ENCODE measurements at regions not wholly inside any gene's neighbourhood (a gene's known extent, or its start where the extent isn't known, plus 50 kb on each side); places are given as distances from the start of the nearest gene placed in this dataset.
"Not testable (repeated sequence)": the region's sequence is repeated elsewhere in the genome, so short reads cannot be mapped to it uniquely, and the experiment has no call there.

GRCh38 chr9:31759703-31760102 is 624.7 kb upstream of the ACO1 start:
- H3K27ac Mint-ChIP-seq = no peak overlapping the region
- H3K4me3 Mint-ChIP-seq = no peak overlapping the region
- no peaks in the 10 kb centered on the region for H3K36me3 Mint-ChIP-seq (ENCODE audit: low read depth)
- peaks cover 6% of the 10 kb centered on the region for H3K4me1 Mint-ChIP-seq (ENCODE audit: low read depth)
- no peaks in the 10 kb centered on the region for H3K27me3 Mint-ChIP-seq
- no peak for DNase-seq
- H3K9me3 Mint-ChIP-seq = no peaks in the 10 kb centered on the region

GRCh38 chr9:31774021-31774420 is 610.4 kb upstream of the ACO1 start:
- not testable (repeated sequence) for H3K4me1 Mint-ChIP-seq (ENCODE audit: low read depth)

DNA sequence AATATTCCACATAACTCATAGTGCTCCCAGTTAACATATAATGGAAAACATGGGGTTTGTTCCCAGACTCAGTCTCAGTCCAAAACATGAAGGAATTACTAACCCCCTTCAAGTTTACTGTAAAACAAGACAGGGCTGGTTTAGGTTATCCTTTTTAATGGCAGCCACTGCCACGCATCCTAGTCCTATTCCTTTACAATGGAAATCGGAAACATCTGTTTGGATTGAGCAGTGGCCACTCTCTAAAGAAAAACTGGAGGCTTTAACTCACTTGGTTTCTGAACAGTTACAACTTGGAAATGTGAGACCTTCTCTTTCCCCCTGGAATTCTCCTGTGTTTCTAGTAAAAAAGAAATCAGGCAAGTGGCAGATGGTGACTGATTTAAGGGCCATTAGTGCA is 609.9 kb upstream of the ACO1 start:
- no peak overlapping the region for H3K27ac Mint-ChIP-seq
- no peak for DNase-seq
- H3K27me3 Mint-ChIP-seq = no peaks in the 10 kb centered on the region
- peaks cover 38% of the 10 kb centered on the region for H3K9me3 Mint-ChIP-seq
- H3K4me1 Mint-ChIP-seq (ENCODE audit: low read depth) = no peaks in the 10 kb centered on the region
- no peak overlapping the region for H3K4me3 Mint-ChIP-seq
- H3K36me3 Mint-ChIP-seq (ENCODE audit: low read depth) = no peaks in the 10 kb centered on the region

More at GRCh38 chr9:31774021-31774420, 610.4 kb upstream of the ACO1 start:
- H3K9me3 Mint-ChIP-seq = peaks cover 34% of the 10 kb centered on the region
- not testable (repeated sequence) for H3K36me3 Mint-ChIP-seq (ENCODE audit: low read depth); H3K4me3 Mint-ChIP-seq; H3K27me3 Mint-ChIP-seq; H3K27ac Mint-ChIP-seq; DNase-seq

GRCh38 chr9:31776471-31776870 is 608.0 kb upstream of the ACO1 start:
- no peak overlapping the region for H3K27ac Mint-ChIP-seq
- no peak overlapping the region for H3K4me3 Mint-ChIP-seq
- H3K4me1 Mint-ChIP-seq (ENCODE audit: low read depth) = no peaks in the 10 kb centered on the region
- peaks cover 5% of the 10 kb centered on the region for H3K36me3 Mint-ChIP-seq (ENCODE audit: low read depth)
- no peak for DNase-seq
- H3K27me3 Mint-ChIP-seq = no peaks in the 10 kb centered on the region
- peaks cover 43% of the 10 kb centered on the region for H3K9me3 Mint-ChIP-seq

DNA sequence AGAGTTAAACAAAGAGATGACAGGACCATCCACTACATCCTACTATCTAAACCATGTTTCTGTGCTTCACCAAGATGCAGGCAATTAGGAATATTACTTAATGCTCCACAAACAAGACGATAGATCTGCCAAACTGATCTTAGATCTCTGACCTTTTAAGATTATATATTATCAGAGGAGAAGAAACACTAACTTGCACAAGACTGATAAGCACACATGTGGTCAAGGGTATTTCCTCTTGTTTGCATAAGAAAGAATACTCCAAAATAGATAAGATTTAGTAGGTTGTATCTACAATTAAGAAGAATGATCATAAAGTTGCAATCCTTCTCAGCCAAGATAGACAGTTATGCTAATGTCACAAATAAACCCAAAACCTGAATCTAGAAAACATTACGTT is 601.0 kb upstream of the ACO1 start:
- Mint-ChIP-seq H3K27me3 (no peaks in the 10 kb centered on the region), H3K4me1 (ENCODE audit: low read depth) (peaks cover 10% of the 10 kb centered on the region), H3K9me3 (peaks cover 34% of the 10 kb centered on the region), H3K36me3 (ENCODE audit: low read depth) (peaks cover 7% of the 10 kb centered on the region), H3K4me3 (no peak overlapping the region), H3K27ac (no peak overlapping the region)
- no peak for DNase-seq

GRCh38 chr9:31790720-31791119 is 593.7 kb upstream of the ACO1 start:
- no peak for DNase-seq
- Mint-ChIP-seq H3K36me3 (ENCODE audit: low read depth) (no peaks in the 10 kb centered on the region), H3K27me3 (no peaks in the 10 kb centered on the region), H3K27ac (no peak overlapping the region), H3K4me1 (ENCODE audit: low read depth) (peaks cover 1% of the 10 kb centered on the region), H3K4me3 (no peak overlapping the region), H3K9me3 (peaks cover 2% of the 10 kb centered on the region)

GRCh38 chr9:31799953-31800609 is 584.4 kb upstream of the ACO1 start:
- Mint-ChIP-seq H3K4me1 (ENCODE audit: low read depth) (peaks cover 18% of the 10 kb centered on the region), H3K4me3 (no peak overlapping the region)

DNA sequence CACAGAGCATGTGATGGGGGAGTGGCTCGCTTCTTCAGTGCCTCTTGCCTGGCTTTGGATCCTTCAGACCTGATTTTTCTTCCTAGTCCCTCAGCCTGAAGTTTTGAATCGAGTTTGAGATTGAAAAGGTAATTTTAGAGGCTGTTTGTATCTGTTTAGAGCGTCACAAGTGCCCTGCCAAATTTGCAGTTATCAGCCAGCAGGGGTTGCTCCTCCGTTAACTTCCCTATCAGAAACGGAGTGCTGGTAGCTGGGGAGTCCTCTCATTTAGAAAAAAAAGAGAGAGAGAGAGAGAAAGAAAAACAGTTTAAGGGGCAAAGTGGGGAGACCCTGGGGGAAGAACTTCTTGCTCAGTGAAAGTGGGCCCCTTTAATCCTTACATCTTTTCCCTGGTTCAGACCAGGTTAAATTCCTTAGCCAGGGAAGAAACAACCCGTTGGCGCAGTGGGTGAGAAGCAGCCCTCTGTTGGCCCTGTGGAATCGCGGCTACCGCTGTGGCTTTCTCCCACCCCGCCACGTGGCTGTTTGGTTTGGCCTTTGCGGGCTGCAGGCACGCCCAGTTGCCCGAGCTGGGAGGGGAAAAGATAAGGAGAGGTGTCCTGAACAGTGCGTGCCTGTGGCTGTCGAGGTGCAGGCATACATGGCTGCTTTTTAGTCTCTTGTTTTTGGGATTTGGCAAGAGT is 576.7 kb upstream of the ACO1 start:
- no peak for DNase-seq
- Mint-ChIP-seq H3K27me3 (peaks cover 30% of the 10 kb centered on the region), H3K4me1 (ENCODE audit: low read depth) (no peaks in the 10 kb centered on the region), H3K27ac (no peak overlapping the region), H3K4me3 (no peak overlapping the region), H3K36me3 (ENCODE audit: low read depth) (no peaks in the 10 kb centered on the region), H3K9me3 (no peaks in the 10 kb centered on the region)

More at GRCh38 chr9:31799953-31800609, 584.4 kb upstream of the ACO1 start:
- Mint-ChIP-seq H3K27me3 (no peaks in the 10 kb centered on the region), H3K27ac (no peak overlapping the region), H3K36me3 (ENCODE audit: low read depth) (no peaks in the 10 kb centered on the region), H3K9me3 (no peaks in the 10 kb centered on the region)
- DNase-seq = no peak

DNA sequence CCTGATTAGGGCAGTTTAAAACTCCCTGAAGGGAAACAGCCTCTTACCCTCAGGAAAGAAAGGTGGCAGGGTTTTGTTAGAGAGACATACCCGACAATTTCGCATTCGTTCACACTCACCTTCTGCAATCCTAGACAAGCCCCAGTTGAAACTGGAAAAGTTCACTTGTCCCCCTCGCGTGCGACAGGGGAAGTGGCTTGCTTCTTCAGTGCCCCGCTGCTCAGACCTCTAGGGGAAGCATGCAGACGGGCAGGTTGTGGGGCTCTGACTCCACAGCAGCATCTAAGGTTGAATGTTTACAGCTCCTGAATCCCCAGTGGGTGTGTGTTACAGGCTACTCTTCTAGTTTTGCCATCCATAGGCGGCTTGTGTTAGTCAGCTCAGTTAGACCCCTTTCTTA is 575.7 kb upstream of the ACO1 start:
- DNase-seq = no peak
- H3K27ac Mint-ChIP-seq = no peak overlapping the region
- no peak overlapping the region for H3K4me3 Mint-ChIP-seq
- no peaks in the 10 kb centered on the region for H3K9me3 Mint-ChIP-seq
- peaks cover 30% of the 10 kb centered on the region for H3K27me3 Mint-ChIP-seq
- H3K4me1 Mint-ChIP-seq (ENCODE audit: low read depth) = no peaks in the 10 kb centered on the region
- no peaks in the 10 kb centered on the region for H3K36me3 Mint-ChIP-seq (ENCODE audit: low read depth)

DNA sequence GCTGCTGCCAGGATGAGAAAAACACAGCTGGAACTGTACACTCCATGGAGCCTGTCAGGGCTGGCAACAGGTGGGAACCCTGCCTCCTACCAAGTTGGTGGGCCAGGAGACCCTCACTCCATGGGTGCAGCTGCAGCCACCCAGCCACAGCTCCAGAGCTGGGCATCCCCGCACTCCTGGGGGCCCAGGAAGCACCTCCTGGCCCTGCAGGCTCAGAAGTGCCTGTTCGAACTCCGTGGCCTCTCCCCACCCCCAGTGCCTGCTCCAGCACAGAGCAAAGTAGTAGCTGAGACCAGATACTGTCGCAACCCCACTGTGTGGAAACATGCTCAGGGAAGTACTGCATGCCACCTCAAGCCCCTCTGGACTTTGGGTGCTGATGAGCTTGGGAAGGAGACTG is 564.0 kb upstream of the ACO1 start:
- H3K4me3 Mint-ChIP-seq = no peak overlapping the region
- H3K36me3 Mint-ChIP-seq (ENCODE audit: low read depth) = no peaks in the 10 kb centered on the region
- DNase-seq = no peak
- H3K27ac Mint-ChIP-seq = no peak overlapping the region
- peaks cover 8% of the 10 kb centered on the region for H3K27me3 Mint-ChIP-seq
- no peaks in the 10 kb centered on the region for H3K4me1 Mint-ChIP-seq (ENCODE audit: low read depth)
- H3K9me3 Mint-ChIP-seq = no peaks in the 10 kb centered on the region

GRCh38 chr9:31821583-31821982 is 562.9 kb upstream of the ACO1 start:
- Mint-ChIP-seq H3K4me1 (ENCODE audit: low read depth) (no peaks in the 10 kb centered on the region), H3K9me3 (no peaks in the 10 kb centered on the region), H3K27me3 (peaks cover 8% of the 10 kb centered on the region), H3K27ac (no peak overlapping the region), H3K36me3 (ENCODE audit: low read depth) (no peaks in the 10 kb centered on the region), H3K4me3 (no peak overlapping the region)
- DNase-seq = no peak

GRCh38 chr9:31823365-31823764 is 561.1 kb upstream of the ACO1 start:
- H3K4me3 Mint-ChIP-seq = no peak overlapping the region
- no peaks in the 10 kb centered on the region for H3K9me3 Mint-ChIP-seq

GRCh38 chr9:31824860-31825259 is 559.6 kb upstream of the ACO1 start:
- Mint-ChIP-seq H3K4me1 (ENCODE audit: low read depth) (no peaks in the 10 kb centered on the region), H3K27ac (no peak overlapping the region), H3K4me3 (no peak overlapping the region), H3K36me3 (ENCODE audit: low read depth) (no peaks in the 10 kb centered on the region), H3K27me3 (peaks cover 8% of the 10 kb centered on the region), H3K9me3 (no peaks in the 10 kb centered on the region)
- no peak for DNase-seq

More at GRCh38 chr9:31823365-31823764, 561.1 kb upstream of the ACO1 start:
- DNase-seq = no peak
- H3K27ac Mint-ChIP-seq = no peak overlapping the region
- no peaks in the 10 kb centered on the region for H3K4me1 Mint-ChIP-seq (ENCODE audit: low read depth)
- H3K36me3 Mint-ChIP-seq (ENCODE audit: low read depth) = no peaks in the 10 kb centered on the region
- H3K27me3 Mint-ChIP-seq = peaks cover 8% of the 10 kb centered on the region

DNA sequence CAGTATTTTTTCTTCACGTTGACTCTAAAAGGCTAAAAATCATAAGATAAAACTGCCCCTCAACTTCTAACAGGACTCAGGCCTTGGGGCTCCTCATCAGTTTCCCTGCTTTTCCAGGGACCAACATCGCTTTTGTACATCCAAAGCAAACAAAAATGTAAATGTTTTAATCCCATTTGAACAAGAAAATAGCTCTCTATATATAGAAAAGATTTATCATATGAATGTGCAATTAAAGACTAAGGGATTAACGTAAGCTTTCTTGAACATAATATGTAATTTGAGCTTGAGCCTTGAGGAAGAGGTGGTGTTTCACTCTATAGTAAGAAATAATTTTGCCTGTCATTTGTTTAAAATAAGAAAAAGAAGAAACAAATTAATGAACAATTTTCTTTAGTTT is 547.2 kb upstream of the ACO1 start:
- Mint-ChIP-seq H3K4me3 (no peak overlapping the region), H3K9me3 (no peaks in the 10 kb centered on the region), H3K27ac (no peak overlapping the region), H3K27me3 (no peaks in the 10 kb centered on the region), H3K4me1 (ENCODE audit: low read depth) (no peaks in the 10 kb centered on the region), H3K36me3 (ENCODE audit: low read depth) (no peaks in the 10 kb centered on the region)
- no peak for DNase-seq

DNA sequence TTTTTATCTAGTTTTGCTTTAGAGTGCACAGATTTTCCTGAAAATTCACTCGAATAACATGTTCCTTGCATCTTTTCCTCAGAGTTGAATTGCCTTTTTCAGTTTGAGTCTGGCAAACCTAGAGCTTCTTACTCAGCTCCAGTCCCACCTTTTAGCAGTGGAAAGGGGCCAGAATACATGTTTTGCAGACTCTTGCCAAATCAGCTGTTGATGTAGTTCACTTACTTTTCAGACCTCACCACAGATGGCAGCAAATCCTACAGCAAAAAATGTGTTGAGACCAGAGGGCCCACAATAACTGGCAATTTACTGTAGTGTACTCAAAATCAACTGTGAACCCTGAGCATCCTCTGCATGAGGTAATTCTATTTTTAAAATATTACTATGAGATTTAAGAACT is 545.2 kb upstream of the ACO1 start:
- no peaks in the 10 kb centered on the region for H3K27me3 Mint-ChIP-seq
- H3K4me3 Mint-ChIP-seq = no peak overlapping the region
- H3K36me3 Mint-ChIP-seq (ENCODE audit: low read depth) = no peaks in the 10 kb centered on the region
- DNase-seq = no peak
- H3K4me1 Mint-ChIP-seq (ENCODE audit: low read depth) = no peaks in the 10 kb centered on the region
- H3K9me3 Mint-ChIP-seq = no peaks in the 10 kb centered on the region
- H3K27ac Mint-ChIP-seq = no peak overlapping the region

Measured in activated T-cell treated with anti-CD3 and anti-CD28 coated beads, Interleukin-2, amount 50 U/mL, for 24 hours (primary cell).